ENCODE measurements at regions not wholly inside any gene's neighbourhood (a gene's known extent, or its start where the extent isn't known, plus 50 kb on each side); places are given as distances from the start of the nearest gene placed in this dataset.

- H3K9me3 ChIP-seq (ENCODE audit: severe bottlenecking), result no peaks in the 10 kb centered on the region
- no peak for TF ChIP-seq CTCF (IDR thresholded peaks at IDR 0.05; ENCODE audit: poor library complexity, severe bottlenecking)
- H3K4me3 ChIP-seq (ENCODE audit: severe bottlenecking), result no peak overlapping the region
- no peaks in the 10 kb centered on the region for H3K27me3 ChIP-seq (ENCODE audit: insufficient read depth, poor library complexity, severe bottlenecking)
- no peaks in the 10 kb centered on the region for H3K36me3 ChIP-seq (ENCODE audit: low read depth)
- ATAC-seq (ENCODE audit: low read depth) (no peak), DNase-seq (ENCODE audit: low spot score) (no peak)
- no peak overlapping the region for H3K27ac ChIP-seq (ENCODE audit: poor library complexity, severe bottlenecking)
- H3K4me1 ChIP-seq (ENCODE audit: insufficient read depth, poor library complexity, severe bottlenecking), result peaks cover 4% of the 10 kb centered on the region
Observed at GRCh38 chr2:215746226-215746886, 267.0 kb downstream of the MREG start.

- Histone ChIP-seq H3K27me3 (ENCODE audit: insufficient read depth, poor library complexity, severe bottlenecking) (no peaks in the 10 kb centered on the region), H3K9me3 (ENCODE audit: severe bottlenecking) (no peaks in the 10 kb centered on the region), H3K4me3 (ENCODE audit: severe bottlenecking) (no peak overlapping the region), H3K27ac (ENCODE audit: poor library complexity, severe bottlenecking) (no peak overlapping the region), H3K36me3 (ENCODE audit: low read depth) (no peaks in the 10 kb centered on the region), H3K4me1 (ENCODE audit: insufficient read depth, poor library complexity, severe bottlenecking) (peaks cover 4% of the 10 kb centered on the region)
- no peak for ATAC-seq (ENCODE audit: low read depth)
- no peak for DNase-seq (ENCODE audit: low spot score)
- TF ChIP-seq CTCF (IDR thresholded peaks at IDR 0.05; ENCODE audit: poor library complexity, severe bottlenecking), result no peak
Observed at GRCh38 chr2:215745331-215745730, 268.0 kb downstream of the MREG start.

- no peak overlapping the region for H3K4me3 ChIP-seq (ENCODE audit: severe bottlenecking)
- no peak overlapping the region for H3K27ac ChIP-seq (ENCODE audit: poor library complexity, severe bottlenecking)
- no peak for DNase-seq (ENCODE audit: low spot score)
- ATAC-seq (ENCODE audit: low read depth), result no peak
- no peaks in the 10 kb centered on the region for H3K36me3 ChIP-seq (ENCODE audit: low read depth)
- H3K27me3 ChIP-seq (ENCODE audit: insufficient read depth, poor library complexity, severe bottlenecking), result no peaks in the 10 kb centered on the region
- TF ChIP-seq CTCF (IDR thresholded peaks at IDR 0.05; ENCODE audit: poor library complexity, severe bottlenecking), result no peak
- H3K4me1 ChIP-seq (ENCODE audit: insufficient read depth, poor library complexity, severe bottlenecking), result peaks cover 4% of the 10 kb centered on the region
- H3K9me3 ChIP-seq (ENCODE audit: severe bottlenecking), result no peaks in the 10 kb centered on the region
Observed at GRCh38 chr2:215744514-215744913, 268.8 kb downstream of the MREG start.

GRCh38 chr2:215743066-215743465, 270.3 kb downstream of the MREG start:
- Histone ChIP-seq H3K36me3 (ENCODE audit: low read depth) (no peaks in the 10 kb centered on the region), H3K27me3 (ENCODE audit: insufficient read depth, poor library complexity, severe bottlenecking) (no peaks in the 10 kb centered on the region), H3K27ac (ENCODE audit: poor library complexity, severe bottlenecking) (no peak overlapping the region), H3K4me3 (ENCODE audit: severe bottlenecking) (no peak overlapping the region), H3K4me1 (ENCODE audit: insufficient read depth, poor library complexity, severe bottlenecking) (peaks cover 4% of the 10 kb centered on the region), H3K9me3 (ENCODE audit: severe bottlenecking) (no peaks in the 10 kb centered on the region)
- DNase-seq (ENCODE audit: low spot score) (no peak), ATAC-seq (ENCODE audit: low read depth) (no peak)
- TF ChIP-seq CTCF (IDR thresholded peaks at IDR 0.05; ENCODE audit: poor library complexity, severe bottlenecking), result no peak

- DNase-seq (ENCODE audit: low spot score), result no peak
- no peak overlapping the region for H3K27ac ChIP-seq (ENCODE audit: poor library complexity, severe bottlenecking)
- no peaks in the 10 kb centered on the region for H3K9me3 ChIP-seq (ENCODE audit: severe bottlenecking)
- H3K4me1 ChIP-seq (ENCODE audit: insufficient read depth, poor library complexity, severe bottlenecking), result no peaks in the 10 kb centered on the region
- H3K4me3 ChIP-seq (ENCODE audit: severe bottlenecking), result no peak overlapping the region
- no peak for TF ChIP-seq CTCF (IDR thresholded peaks at IDR 0.05; ENCODE audit: poor library complexity, severe bottlenecking)
- H3K27me3 ChIP-seq (ENCODE audit: insufficient read depth, poor library complexity, severe bottlenecking), result no peaks in the 10 kb centered on the region
- ATAC-seq (ENCODE audit: low read depth), result no peak
- no peaks in the 10 kb centered on the region for H3K36me3 ChIP-seq (ENCODE audit: low read depth)
Observed at GRCh38 chr2:215742021-215742420, 271.3 kb downstream of the MREG start.

Measured in RWPE2 (cell line).